A549 (cell line): ENCODE measurements at regions not wholly inside any gene's neighbourhood (a gene's known extent, or its start where the extent isn't known, plus 50 kb on each side); places are given as distances from the start of the nearest gene placed in this dataset.

Source experiments
- ATAC-seq, 2 experiments: fragments of 200-7000 bp in 1 of 2; fragments of >200 bp in 1 of 2; cut with Nextera tagmentation in 1 of 2; cut with Tn5 transposase in 1 of 2; 3 replicates each; pipeline versions ENCODE4 v1.8.0 to v1.9.1; 2018 to 2020; ENCODE audit warnings: mild to moderate bottlenecking in 1 of 2, moderate library complexity in 1 of 2
- CTCF ChIA-PET: fragments of 300-600 bp; sonication (Branson Sonifier 250); formaldehyde crosslinking; extraction: SDS; loops from one replicate; lab custom pipeline; 2021; ENCODE audit warnings: antibody characterized with exemption, inconsistent platforms; lab: Yijun Ruan, JAX
- POLR2A ChIA-PET: fragments of 350-600 bp; formaldehyde crosslinking; extraction: SDS; loops from one replicate; lab custom pipeline; 2021; ENCODE audit warnings: antibody characterized with exemption, inconsistent platforms; lab: Yijun Ruan, JAX
- DNase-seq, 2 experiments: peaks; one replicate each; pipeline versions ENCODE4 v3.0.0 to v3.0.0-alpha.2; 2011 to 2016; ENCODE audit warnings: low read depth in 1 of 2, low spot score in 1 of 2
- FAIRE-seq: peaks from 2 replicates; lab custom pipeline; 2011; peaks lifted over from hg19 to GRCh38; lab: Jason Lieb, UNC
- H3K27ac ChIP-seq, 2 experiments: fragments of >200 bp; sonication (Bioruptor Twin); formaldehyde crosslinking; 3 replicates each; pipeline ENCODE4 v1.5.1; 2016 to 2017
- H3K4me1 ChIP-seq: fragments of >200 bp; sonication (Bioruptor Twin); formaldehyde crosslinking; 3 replicates; pipeline ENCODE4 v1.6.1; 2016
- H3K4me2 ChIP-seq: fragments of >200 bp; sonication (Bioruptor Twin); formaldehyde crosslinking; 3 replicates; pipeline ENCODE4 v1.6.1; 2016
- H3K4me3 ChIP-seq: fragments of >200 bp; sonication (Bioruptor Twin); formaldehyde crosslinking; 3 replicates; pipeline ENCODE4 v1.5.1; 2016
- H3K9me3 ChIP-seq: fragments of >200 bp; sonication (Bioruptor Twin); formaldehyde crosslinking; 3 replicates; pipeline ENCODE4 v1.6.1; 2016
- CBX2 ChIP-seq: fragments of 200-600 bp; sonication (generic); IDR thresholded peaks from 2 replicates; pipeline ENCODE4 v1.6.1; 2016; ENCODE audit warnings: low read depth, mild to moderate bottlenecking, borderline replicate concordance
- CHD2 ChIP-seq: fragments of 150-350 bp; IDR thresholded peaks from 2 replicates; pipeline ENCODE4 v1.6.1; 2014; ENCODE audit warnings: low read length; ENCODE audit not compliant: partially characterized antibody
- CTCF ChIP-seq: fragments of >200 bp; sonication (Bioruptor Twin); formaldehyde crosslinking; IDR thresholded peaks from 3 replicates; pipeline ENCODE4 v1.5.1; 2016
- E2F6 ChIP-seq: IDR thresholded peaks from 2 replicates; pipeline ENCODE4 v1.6.1; 2012; ENCODE audit warnings: low read depth, borderline replicate concordance
- ELK1 ChIP-seq: fragments of 150-350 bp; IDR thresholded peaks from 2 replicates; pipeline ENCODE4 v1.6.1; 2014; ENCODE audit warnings: low read depth, mild to moderate bottlenecking, low read length
- FOSB ChIP-seq: fragments of 250-450 bp; sonication (Bioruptor Pico); IDR thresholded peaks from 2 replicates; pipeline ENCODE4 v1.5.0; 2020; ENCODE audit warnings: mild to moderate bottlenecking, moderate library complexity
- FOXS1 ChIP-seq: fragments of 250-450 bp; sonication (Bioruptor Pico); IDR thresholded peaks from 2 replicates; pipeline ENCODE4 v1.5.0; 2020; ENCODE audit warnings: mild to moderate bottlenecking, moderate library complexity
- GATA3 ChIP-seq: IDR thresholded peaks from 2 replicates; pipeline ENCODE4 v1.6.1; 2012; ENCODE audit warnings: borderline replicate concordance
- HES2 ChIP-seq: fragments of >200 bp; sonication (Bioruptor Twin); formaldehyde crosslinking; IDR thresholded peaks from 2 replicates; pipeline ENCODE4 v1.6.1; 2016
- HMGXB4 ChIP-seq: fragments of 250-450 bp; sonication (Bioruptor Pico); IDR thresholded peaks from 2 replicates; pipeline ENCODE4 v1.5.0; 2021; ENCODE audit warnings: mild to moderate bottlenecking, moderate library complexity, borderline replicate concordance
- MAX ChIP-seq: IDR thresholded peaks from 2 replicates; pipeline ENCODE4 v1.6.1; 2012
- MAZ ChIP-seq: fragments of 150-350 bp; IDR thresholded peaks from 2 replicates; pipeline ENCODE4 v1.6.1; 2014; ENCODE audit warnings: antibody characterized with exemption, low read depth, low read length, borderline replicate concordance
- NFE2L2 ChIP-seq: fragments of 150-350 bp; conservative IDR thresholded peaks from 2 replicates; pipeline ENCODE4 v1.6.1; 2014; ENCODE audit warnings: low read length
- NPAS2 ChIP-seq: fragments of 250-450 bp; sonication (Bioruptor Pico); IDR thresholded peaks from 2 replicates; pipeline ENCODE4 v1.8.0; 2022; ENCODE audit warnings: mild to moderate bottlenecking, moderate library complexity, borderline replicate concordance
- RFX5 ChIP-seq: fragments of 450-650 bp; IDR thresholded peaks from 2 replicates; pipeline ENCODE4 v1.7.1; 2014; ENCODE audit warnings: antibody characterized with exemption, mild to moderate bottlenecking, moderate library complexity
- RNF2 ChIP-seq: fragments of 200-600 bp; sonication (generic); IDR thresholded peaks from 2 replicates; pipeline ENCODE4 v1.6.1; 2016; ENCODE audit warnings: low read depth, mild to moderate bottlenecking, antibody characterized with exemption, moderate library complexity, borderline replicate concordance
- SMC3 ChIP-seq: fragments of >200 bp; sonication (Bioruptor Twin); formaldehyde crosslinking; IDR thresholded peaks from 3 replicates; pipeline ENCODE4 v1.6.1; 2018; ENCODE audit warnings: inconsistent platforms
- TP53 ChIP-seq: fragments of 250-450 bp; sonication (Bioruptor Pico); IDR thresholded peaks from 2 replicates; pipeline ENCODE4 v1.5.0; 2021; ENCODE audit warnings: mild to moderate bottlenecking, moderate library complexity
- USF2 ChIP-seq: fragments of 450-650 bp; IDR thresholded peaks from 2 replicates; pipeline ENCODE4 v1.6.1; 2014; ENCODE audit warnings: antibody characterized with exemption
- ZNF302 ChIP-seq: fragments of 250-450 bp; sonication (Bioruptor Pico); IDR thresholded peaks from 2 replicates; pipeline ENCODE4 v1.9.0; 2021; ENCODE audit warnings: inconsistent platforms, mild to moderate bottlenecking, moderate library complexity
- WGBS: methylation state at CpG from one replicate; pipeline ENCODE4 v1.1.6; 2017; ENCODE audit errors: missing lambda C conversion rate; 5-methylcytosine and 5-hydroxymethylcytosine counted together
- TF ChIP-seq, protein P1 (sequence below): fragments of 250-450 bp; sonication (Bioruptor Pico); IDR thresholded peaks from 2 replicates; pipeline ENCODE4 v1.5.0; 2020; ENCODE audit warnings: low read depth, mild to moderate bottlenecking, moderate library complexity

GRCh38 chr11:64443001-64443400 lies 84.0 kb downstream of the RPS6KA4 start:
- CTCF ChIA-PET, result interaction anchor here (0.7 to 18.0 kb wide), 4 partner anchors 11 to 207 kb away, joined by 4 to 255 read pairs (median 6); no protein-coding TSS in a partner anchor
- no peak overlapping the region for H3K4me2 ChIP-seq
- H3K9me3 ChIP-seq, result no peaks in the 10 kb centered on the region
- no peak overlapping the region for H3K27ac ChIP-seq
- no peak overlapping the region for H3K4me3 ChIP-seq
- WGBS, result 54% methylated on average over 5 of the region's 5 CpGs
- DNase-seq, result no peak
- POLR2A ChIA-PET, result no interaction called here
- ATAC-seq, result no peak
- H3K4me1 ChIP-seq, result no peaks in the 10 kb centered on the region
- TF ChIP-seq CTCF (no peak), NFE2L2 (no peak), FOXS1 (CRISPR knock-in tag) (no peak), MAX (no peak), GATA3 (no peak), MAZ (no peak), ELK1 (no peak), RFX5 (no peak), HMGXB4 (CRISPR knock-in tag) (no peak), NPAS2 (CRISPR knock-in tag) (no peak), ZNF302 (CRISPR knock-in tag) (no peak), FOSB (CRISPR knock-in tag) (no peak), SMC3 (no peak), TP53 (CRISPR knock-in tag) (no peak), RNF2 (no peak), E2F6 (no peak), HES2 (no peak)
- TF ChIP-seq, protein P1, sequence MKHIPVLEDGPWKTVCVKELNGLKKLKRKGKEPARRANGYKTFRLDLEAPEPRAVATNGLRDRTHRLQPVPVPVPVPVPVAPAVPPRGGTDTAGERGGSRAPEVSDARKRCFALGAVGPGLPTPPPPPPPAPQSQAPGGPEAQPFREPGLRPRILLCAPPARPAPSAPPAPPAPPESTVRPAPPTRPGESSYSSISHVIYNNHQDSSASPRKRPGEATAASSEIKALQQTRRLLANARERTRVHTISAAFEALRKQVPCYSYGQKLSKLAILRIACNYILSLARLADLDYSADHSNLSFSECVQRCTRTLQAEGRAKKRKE (CRISPR knock-in tag), result no peak
- FAIRE-seq, result no peak

GRCh38 chr11:64444838-64445441 lies 86.0 kb downstream of the RPS6KA4 start:
- POLR2A ChIA-PET, result no interaction called here
- no peak overlapping the region for H3K27ac ChIP-seq
- CTCF ChIA-PET, result interaction anchor here (0.7 to 18.0 kb wide), 9 partner anchors 9 to 300 kb away, joined by 3 to 255 read pairs (median 3); no protein-coding TSS in a partner anchor
- no peak for ATAC-seq
- H3K4me3 ChIP-seq, result no peak overlapping the region
- peak; percentile 45 to 61 for DNase-seq
- WGBS, result 56% methylated on average over 4 of the region's 4 CpGs
- peaks cover 10% of the 10 kb centered on the region; the same call in 2 of the 3 replicates for H3K4me1 ChIP-seq
- no peak for FAIRE-seq
- no peaks in the 10 kb centered on the region for H3K9me3 ChIP-seq
- H3K4me2 ChIP-seq, result no peak overlapping the region
- TF ChIP-seq USF2 (peak; percentile 89), CHD2 (no peak), MAX (peak; percentile 20; the same call in 1 of the 2 replicates), CBX2 (no peak)
